ENCODE measurements at regions not wholly inside any gene's neighbourhood (a gene's known extent, or its start where the extent isn't known, plus 50 kb on each side); places are given as distances from the start of the nearest gene placed in this dataset.

GRCh38 chr9:135260221-135261180 lies 173.0 kb downstream of the OLFM1 start:
- 68 to 70% methylated on average over 35 of the region's 35 CpGs for WGBS, 2 donors
- DNase-seq (no peak), ATAC-seq (no peak)
- peaks cover 0 to 48% (median 32%) of the 10 kb centered on the region in 7 donors for H3K27me3 ChIP-seq
- TF ChIP-seq CTCF (IDR thresholded peaks at IDR 0.05): no peak
- no peak overlapping the region for H3K4me3 ChIP-seq
- no peaks in the 10 kb centered on the region for H3K9me3 ChIP-seq
- peaks cover 0 to 10% (median 0%) of the 10 kb centered on the region in 9 donors for H3K4me1 ChIP-seq
- no peak overlapping the region for H3K27ac ChIP-seq
- intact Hi-C loops (cut with DNase I): no loop called here
- no peaks in the 10 kb centered on the region for H3K36me3 ChIP-seq

- 51 to 70% methylated on average over 7 of the region's 7 CpGs for WGBS, 2 donors
- intact Hi-C loops (cut with DNase I): no loop called here
- peaks cover 0 to 59% (median 44%) of the 10 kb centered on the region in 7 donors for H3K27me3 ChIP-seq
Observed at GRCh38 chr9:135262248-135262647, 174.8 kb downstream of the OLFM1 start.

GRCh38 chr9:135263511-135263910 lies 176.0 kb downstream of the OLFM1 start:
- Histone ChIP-seq H3K36me3 (no peaks in the 10 kb centered on the region), H3K4me1 (no peaks in the 10 kb centered on the region), H3K27ac (no peak overlapping the region), H3K27me3 (peaks cover 0 to 70% (median 48%) of the 10 kb centered on the region in 7 donors), H3K4me3 (no peak overlapping the region), H3K9me3 (no peaks in the 10 kb centered on the region)
- intact Hi-C loops (cut with DNase I): no loop called here
- DNase-seq: no peak
- WGBS, 2 donors: 55 to 65% methylated on average over 5 of the region's 5 CpGs
- ATAC-seq: no peak
- no peak for TF ChIP-seq CTCF (IDR thresholded peaks at IDR 0.05)

More at GRCh38 chr9:135262248-135262647, 174.8 kb downstream of the OLFM1 start:
- Histone ChIP-seq H3K4me3 (no peak overlapping the region), H3K36me3 (no peaks in the 10 kb centered on the region), H3K27ac (no peak overlapping the region), H3K4me1 (peaks cover 0 to 9% (median 0%) of the 10 kb centered on the region in 9 donors), H3K9me3 (no peaks in the 10 kb centered on the region)
- no peak for DNase-seq
- no peak for TF ChIP-seq CTCF (IDR thresholded peaks at IDR 0.05)
- ATAC-seq: no peak

- Histone ChIP-seq H3K9me3 (no peaks in the 10 kb centered on the region), H3K4me3 (no peak overlapping the region), H3K4me1 (no peaks in the 10 kb centered on the region), H3K27ac (no peak overlapping the region), H3K27me3 (peaks cover 0 to 72% (median 41%) of the 10 kb centered on the region in 7 donors), H3K36me3 (no peaks in the 10 kb centered on the region)
- DNase-seq (no peak), ATAC-seq (no peak)
- no peak for TF ChIP-seq CTCF (IDR thresholded peaks at IDR 0.05)
- intact Hi-C loops (cut with DNase I): no loop called here
- WGBS, 2 donors: 71 to 75% methylated on average over 10 of the region's 10 CpGs
Observed at GRCh38 chr9:135265931-135266330, 178.5 kb downstream of the OLFM1 start.

Measured in heart right ventricle (tissue), 16 donors.